GM13977 (cell line): ENCODE measurements at regions not wholly inside any gene's neighbourhood (a gene's known extent, or its start where the extent isn't known, plus 50 kb on each side); places are given as distances from the start of the nearest gene placed in this dataset.

Experiments
- DNase-seq: peaks from one replicate; pipeline ENCODE4 v3.0.0; 2012; ENCODE audit warnings: low spot score
- in situ Hi-C: fragments of 300-500 bp; cut with MboI; formaldehyde crosslinking; loops from one replicate; pipeline ENCODE4 v1.12.0; 2022; ENCODE audit warnings: low sequenced_read_pairs, low pct_unique_long_range_greater_than_20kb, mixed read lengths, inconsistent platforms; ENCODE audit not compliant: unreplicated experiment
- TF ChIP-seq, protein P1 (sequence below): IDR thresholded peaks from 2 replicates; pipeline ENCODE4 v1.5.1; 2012; ENCODE audit warnings: mild to moderate bottlenecking, control low read depth; ENCODE audit not compliant: insufficient read depth; ENCODE audit errors: extremely low read depth, missing control alignments

DNA sequence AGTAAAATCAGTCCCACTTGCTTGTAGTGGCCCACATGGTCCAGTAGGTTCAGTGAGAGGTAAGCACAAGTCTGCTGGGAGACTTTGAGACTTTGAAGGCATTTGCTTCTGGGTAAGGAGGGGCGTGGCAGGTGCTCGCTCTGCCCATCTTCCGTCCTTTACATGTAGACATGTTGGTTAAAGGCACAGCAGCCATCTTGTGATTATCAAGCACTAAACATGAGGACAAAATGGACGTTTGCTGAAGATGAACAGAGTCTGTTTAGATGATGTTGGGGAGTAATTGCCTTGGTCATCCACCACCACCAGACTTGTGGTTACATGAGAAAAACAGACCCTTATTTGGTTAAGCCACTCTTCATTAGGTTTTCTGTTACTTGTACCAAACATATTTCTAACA, 252.8 kb upstream of the PARD3B start:
- TF ChIP-seq, protein P1, sequence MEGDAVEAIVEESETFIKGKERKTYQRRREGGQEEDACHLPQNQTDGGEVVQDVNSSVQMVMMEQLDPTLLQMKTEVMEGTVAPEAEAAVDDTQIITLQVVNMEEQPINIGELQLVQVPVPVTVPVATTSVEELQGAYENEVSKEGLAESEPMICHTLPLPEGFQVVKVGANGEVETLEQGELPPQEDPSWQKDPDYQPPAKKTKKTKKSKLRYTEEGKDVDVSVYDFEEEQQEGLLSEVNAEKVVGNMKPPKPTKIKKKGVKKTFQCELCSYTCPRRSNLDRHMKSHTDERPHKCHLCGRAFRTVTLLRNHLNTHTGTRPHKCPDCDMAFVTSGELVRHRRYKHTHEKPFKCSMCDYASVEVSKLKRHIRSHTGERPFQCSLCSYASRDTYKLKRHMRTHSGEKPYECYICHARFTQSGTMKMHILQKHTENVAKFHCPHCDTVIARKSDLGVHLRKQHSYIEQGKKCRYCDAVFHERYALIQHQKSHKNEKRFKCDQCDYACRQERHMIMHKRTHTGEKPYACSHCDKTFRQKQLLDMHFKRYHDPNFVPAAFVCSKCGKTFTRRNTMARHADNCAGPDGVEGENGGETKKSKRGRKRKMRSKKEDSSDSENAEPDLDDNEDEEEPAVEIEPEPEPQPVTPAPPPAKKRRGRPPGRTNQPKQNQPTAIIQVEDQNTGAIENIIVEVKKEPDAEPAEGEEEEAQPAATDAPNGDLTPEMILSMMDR: no peak
- no peak for DNase-seq
- in situ Hi-C loops: no loop called here

DNA sequence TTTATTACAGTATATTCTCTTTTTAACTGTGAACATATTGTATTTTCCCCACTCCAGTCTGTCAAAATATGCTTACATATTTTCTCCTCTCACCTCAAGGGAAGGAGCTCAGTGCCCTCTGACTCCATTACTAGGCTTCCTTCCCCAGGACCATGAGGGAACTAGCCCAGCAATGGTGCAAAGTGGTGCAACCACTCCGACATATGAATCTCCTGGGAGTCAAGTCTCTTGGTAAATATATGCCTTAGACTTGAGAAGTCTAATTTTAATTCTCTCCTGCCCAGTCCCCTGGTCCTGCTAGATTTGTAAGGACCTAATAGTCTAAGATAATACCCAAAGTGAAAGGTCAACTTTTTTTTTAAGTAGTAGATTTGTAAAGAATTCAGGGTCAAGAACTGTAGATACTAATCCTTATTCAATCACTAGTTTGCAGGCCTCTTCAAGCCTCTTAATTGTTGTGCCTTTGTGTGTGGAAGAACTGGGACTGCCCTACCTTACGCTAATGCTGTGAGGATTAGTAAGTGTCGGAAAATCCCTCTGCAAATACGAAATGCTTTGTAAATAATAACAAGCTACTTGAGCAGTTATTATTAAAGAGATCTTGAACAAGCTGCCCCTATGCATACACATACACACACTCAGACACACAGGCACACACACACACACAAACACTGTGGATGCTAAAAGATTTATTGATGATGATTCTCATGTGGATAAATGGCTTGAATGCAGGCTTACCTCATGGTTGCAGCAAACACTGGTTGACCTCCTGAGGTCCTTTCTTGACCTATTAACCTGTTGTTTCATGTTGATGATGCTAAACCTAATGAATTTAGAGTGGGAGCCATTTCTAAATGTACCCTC, 251.2 kb upstream of the PARD3B start:
- TF ChIP-seq, protein P1: no peak
- in situ Hi-C loops: no loop called here
- no peak for DNase-seq

GRCh38 chr2:204298404-204298803, 246.9 kb upstream of the PARD3B start:
- no peak for DNase-seq
- in situ Hi-C loops: no loop called here
- TF ChIP-seq, protein P1: no peak

- DNase-seq: no peak
- in situ Hi-C loops: no loop called here
- TF ChIP-seq, protein P1: no peak
These were observed 245.5 kb upstream of the PARD3B start for GRCh38 chr2:204299766-204300165.

GRCh38 chr2:204306667-204307066, 238.6 kb upstream of the PARD3B start:
- no peak for DNase-seq
- in situ Hi-C loops: no loop called here
- TF ChIP-seq, protein P1: no peak

GRCh38 chr2:204312105-204312504, 233.2 kb upstream of the PARD3B start:
- in situ Hi-C loops: no loop called here
- TF ChIP-seq, protein P1: no peak
- DNase-seq: no peak

DNA sequence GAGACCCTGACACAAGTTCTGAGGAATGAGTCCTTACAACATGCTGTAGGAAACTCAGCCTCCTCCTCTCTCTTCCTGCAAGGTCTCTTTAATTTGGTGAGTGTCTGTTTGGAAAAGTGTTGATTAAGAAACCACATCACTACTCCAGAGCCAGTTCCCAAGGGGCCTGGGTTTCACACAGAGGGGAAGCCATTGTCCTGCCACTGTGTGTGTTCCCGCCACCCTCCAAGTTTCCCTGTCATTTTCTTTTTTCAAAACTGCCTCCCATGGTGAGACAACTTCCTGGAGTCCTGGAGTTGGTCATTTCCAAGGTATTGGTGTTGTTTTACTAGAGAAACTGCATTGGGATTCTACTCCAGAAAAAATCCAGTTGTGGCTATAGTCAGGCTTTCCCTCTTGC, 232.0 kb upstream of the PARD3B start:
- in situ Hi-C loops: no loop called here
- no peak for DNase-seq
- TF ChIP-seq, protein P1: no peak
